Endodermal cell (in vitro differentiated cells): ENCODE measurements at regions not wholly inside any gene's neighbourhood (a gene's known extent, or its start where the extent isn't known, plus 50 kb on each side); places are given as distances from the start of the nearest gene placed in this dataset.

Source experiments
- DNase-seq: peaks from one replicate; pipeline ENCODE4 v3.0.0-alpha.2; 2017
- H3K27ac ChIP-seq: 2 replicates; pipeline ENCODE4 v1.5.1; 2013; ENCODE audit warnings: mild to moderate bottlenecking, low read depth, low read length, moderate library complexity
- H3K27me3 ChIP-seq: 2 replicates; pipeline ENCODE4 v1.6.1; 2013; ENCODE audit warnings: mild to moderate bottlenecking, low read length, moderate library complexity; ENCODE audit not compliant: insufficient read depth, control insufficient read depth, poor library complexity, severe bottlenecking
- H3K36me3 ChIP-seq: 2 replicates; pipeline ENCODE4 v1.7.0; 2013; ENCODE audit warnings: mild to moderate bottlenecking, low read length, moderate library complexity; ENCODE audit not compliant: control insufficient read depth, insufficient read depth
- H3K4me1 ChIP-seq: one replicate; pipeline ENCODE4 v1.7.0; 2013; ENCODE audit warnings: low read length; ENCODE audit not compliant: control insufficient read depth, insufficient read depth
- H3K4me3 ChIP-seq: 2 replicates; pipeline ENCODE4 v1.5.1; 2013; ENCODE audit warnings: mild to moderate bottlenecking, low read length, moderate library complexity
- H3K9ac ChIP-seq: 2 replicates; pipeline ENCODE4 v1.6.1; 2013; ENCODE audit warnings: mild to moderate bottlenecking, low read length, moderate library complexity; ENCODE audit not compliant: poor library complexity, severe bottlenecking; ENCODE audit errors: extremely low read depth
- H3K9me3 ChIP-seq: 2 replicates; pipeline ENCODE4 v1.6.1; 2013; ENCODE audit warnings: mild to moderate bottlenecking, low read length, moderate library complexity; ENCODE audit not compliant: control insufficient read depth
- H3K27ac Mint-ChIP-seq: 2 replicates; pipeline ENCODE4 v1.8.0; 2020; ENCODE audit warnings: mixed read lengths
- H3K27me3 Mint-ChIP-seq: 2 replicates; pipeline ENCODE4 v1.8.0; 2021; ENCODE audit warnings: mild to moderate bottlenecking, mixed read lengths; ENCODE audit not compliant: insufficient read depth
- H3K36me3 Mint-ChIP-seq: 2 replicates; pipeline ENCODE4 v1.8.0; 2020; ENCODE audit warnings: low read depth, mixed read lengths
- H3K4me1 Mint-ChIP-seq: 2 replicates; pipeline ENCODE4 v1.8.0; 2020; ENCODE audit warnings: mixed read lengths
- H3K4me3 Mint-ChIP-seq: 2 replicates; pipeline ENCODE4 v1.8.0; 2020; ENCODE audit warnings: mild to moderate bottlenecking, moderate library complexity, mixed read lengths
- H3K9me3 Mint-ChIP-seq: 2 replicates; pipeline ENCODE4 v1.8.0; 2020; ENCODE audit warnings: mild to moderate bottlenecking, mixed read lengths
- WGBS, 2 experiments: methylation state at CpG; one replicate each; pipeline versions ENCODE4 v1.1.5 to v1.1.7; 2013; ENCODE audit warnings: missing lambda C conversion rate in 2 of 2, mixed read lengths in 1 of 2; ENCODE audit not compliant: insufficient coverage in 1 of 2, insufficient read length in 1 of 2; 5-methylcytosine and 5-hydroxymethylcytosine counted together
- TF ChIP-seq, protein P1 (sequence below): fragments of 200-600 bp; sonication (generic); conservative IDR thresholded peaks from 2 replicates; pipeline ENCODE4 v1.5.0; 2021; ENCODE audit warnings: antibody characterized with exemption, mild to moderate bottlenecking

DNA sequence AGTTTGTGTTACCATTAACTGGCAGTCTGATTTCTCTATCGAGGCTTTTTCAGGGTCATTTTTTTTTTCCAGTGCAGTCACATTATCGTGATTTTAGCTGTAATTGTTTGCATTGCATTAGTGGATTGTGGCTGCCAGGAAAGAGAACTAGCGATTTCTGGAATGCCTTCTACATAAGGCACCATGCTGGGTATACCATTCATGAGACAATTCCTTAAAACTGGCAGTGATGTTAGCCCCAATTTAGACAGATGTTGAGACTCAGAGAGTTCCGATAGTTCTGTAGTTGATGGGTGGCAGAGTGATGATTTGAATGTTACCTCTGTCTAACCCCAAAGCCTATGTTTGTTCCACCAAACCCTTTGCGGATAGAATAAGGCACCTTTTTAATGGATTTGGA, 175.4 kb upstream of the TENM3 start:
- no peak overlapping the region for H3K27ac Mint-ChIP-seq
- H3K9me3 ChIP-seq: peaks cover 17% of the 10 kb centered on the region
- H3K27ac ChIP-seq: no peak overlapping the region

DNA sequence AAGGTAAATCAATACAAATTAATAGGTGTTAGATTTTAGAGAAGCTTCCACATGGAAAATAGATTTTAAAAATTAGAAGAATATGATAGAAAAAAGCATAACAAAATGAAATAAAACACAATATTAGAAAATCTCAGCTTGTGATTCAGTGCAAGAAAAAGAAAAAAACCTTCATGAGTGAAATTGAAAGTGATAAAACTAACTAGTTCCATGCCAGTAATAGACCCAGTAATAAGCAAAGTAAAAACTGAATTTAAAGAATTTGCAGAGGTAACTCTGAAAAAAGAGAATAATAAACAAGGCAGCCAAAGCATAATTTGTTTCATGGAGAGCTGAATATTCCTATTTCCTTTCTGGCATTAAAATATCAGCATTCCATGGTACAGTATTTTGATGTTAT, 174.3 kb upstream of the TENM3 start:
- H3K9me3 Mint-ChIP-seq: peaks cover 23% of the 10 kb centered on the region
- no peaks in the 10 kb centered on the region for H3K27me3 ChIP-seq
- no peak overlapping the region for H3K4me3 ChIP-seq
- no peaks in the 10 kb centered on the region for H3K36me3 Mint-ChIP-seq
- no peak overlapping the region for H3K4me3 Mint-ChIP-seq
- no peaks in the 10 kb centered on the region for H3K4me1 ChIP-seq
- TF ChIP-seq, protein P1, sequence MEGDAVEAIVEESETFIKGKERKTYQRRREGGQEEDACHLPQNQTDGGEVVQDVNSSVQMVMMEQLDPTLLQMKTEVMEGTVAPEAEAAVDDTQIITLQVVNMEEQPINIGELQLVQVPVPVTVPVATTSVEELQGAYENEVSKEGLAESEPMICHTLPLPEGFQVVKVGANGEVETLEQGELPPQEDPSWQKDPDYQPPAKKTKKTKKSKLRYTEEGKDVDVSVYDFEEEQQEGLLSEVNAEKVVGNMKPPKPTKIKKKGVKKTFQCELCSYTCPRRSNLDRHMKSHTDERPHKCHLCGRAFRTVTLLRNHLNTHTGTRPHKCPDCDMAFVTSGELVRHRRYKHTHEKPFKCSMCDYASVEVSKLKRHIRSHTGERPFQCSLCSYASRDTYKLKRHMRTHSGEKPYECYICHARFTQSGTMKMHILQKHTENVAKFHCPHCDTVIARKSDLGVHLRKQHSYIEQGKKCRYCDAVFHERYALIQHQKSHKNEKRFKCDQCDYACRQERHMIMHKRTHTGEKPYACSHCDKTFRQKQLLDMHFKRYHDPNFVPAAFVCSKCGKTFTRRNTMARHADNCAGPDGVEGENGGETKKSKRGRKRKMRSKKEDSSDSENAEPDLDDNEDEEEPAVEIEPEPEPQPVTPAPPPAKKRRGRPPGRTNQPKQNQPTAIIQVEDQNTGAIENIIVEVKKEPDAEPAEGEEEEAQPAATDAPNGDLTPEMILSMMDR: no peak
- H3K36me3 ChIP-seq: no peaks in the 10 kb centered on the region
- no peaks in the 10 kb centered on the region for H3K4me1 Mint-ChIP-seq
- no peak overlapping the region for H3K27ac ChIP-seq
- H3K9ac ChIP-seq: no peak overlapping the region
- DNase-seq: no peak
- H3K27me3 Mint-ChIP-seq: no peaks in the 10 kb centered on the region
- no peak overlapping the region for H3K27ac Mint-ChIP-seq
- peaks cover 24% of the 10 kb centered on the region for H3K9me3 ChIP-seq

More for the DNA sequence above, 175.4 kb upstream of the TENM3 start:
- Mint-ChIP-seq H3K27me3 (no peaks in the 10 kb centered on the region), H3K9me3 (peaks cover 14% of the 10 kb centered on the region), H3K4me1 (peaks cover under 1% of the 10 kb centered on the region), H3K4me3 (no peak overlapping the region), H3K36me3 (no peaks in the 10 kb centered on the region)
- H3K4me1 ChIP-seq: no peaks in the 10 kb centered on the region
- no peaks in the 10 kb centered on the region for H3K36me3 ChIP-seq
- WGBS, 2 experiments: 73 to 86% methylated on average over 4 to 5 of the region's 5 CpGs
- H3K9ac ChIP-seq: no peak overlapping the region
- H3K27me3 ChIP-seq: no peaks in the 10 kb centered on the region
- no peak for DNase-seq
- no peak overlapping the region for H3K4me3 ChIP-seq
- TF ChIP-seq, protein P1: no peak

DNA sequence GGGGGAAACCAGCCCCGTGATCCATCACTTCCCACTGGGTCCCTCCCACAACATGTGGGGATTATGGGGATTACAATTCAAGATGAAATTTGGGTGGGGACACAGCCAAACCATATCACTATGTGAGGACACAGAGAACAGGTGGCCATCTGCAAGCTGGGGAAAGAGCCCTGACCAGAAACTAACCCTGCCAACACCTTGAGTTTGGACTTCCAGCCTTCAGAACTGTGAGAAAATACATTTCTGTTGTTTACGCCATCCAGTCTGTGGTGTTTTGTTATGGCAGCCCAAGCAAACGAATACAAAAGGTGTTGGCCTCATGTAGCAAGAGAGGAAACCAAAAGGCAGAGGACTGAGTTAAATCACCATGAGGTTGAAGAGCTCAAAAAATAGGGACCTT, 169.9 kb upstream of the TENM3 start:
- Histone ChIP-seq H3K27ac (no peak overlapping the region), H3K36me3 (no peaks in the 10 kb centered on the region), H3K9ac (no peak overlapping the region), H3K27me3 (no peaks in the 10 kb centered on the region), H3K9me3 (peaks cover 18% of the 10 kb centered on the region), H3K4me1 (no peaks in the 10 kb centered on the region), H3K4me3 (no peak overlapping the region)
- Mint-ChIP-seq H3K27me3 (no peaks in the 10 kb centered on the region), H3K27ac (no peak overlapping the region), H3K4me3 (no peak overlapping the region), H3K36me3 (no peaks in the 10 kb centered on the region), H3K4me1 (no peaks in the 10 kb centered on the region), H3K9me3 (peaks cover 16% of the 10 kb centered on the region)
- 89 to 94% methylated on average over 2 to 3 of the region's 3 CpGs for WGBS, 2 experiments
- DNase-seq: no peak
- TF ChIP-seq, protein P1: no peak
